ENCODE measurements at regions not wholly inside any gene's neighbourhood (a gene's known extent, or its start where the extent isn't known, plus 50 kb on each side); places are given as distances from the start of the nearest gene placed in this dataset.

- Histone ChIP-seq H3K4me1 (no peaks in the 10 kb centered on the region), H3K27ac (no peak overlapping the region), H3K9me3 (no peaks in the 10 kb centered on the region), H3K36me3 (peaks cover 0 to 52% of the 10 kb centered on the region in 2 donors), H3K27me3 (no peaks in the 10 kb centered on the region), H3K4me3 (no peak overlapping the region)
- TF ChIP-seq POLR2A (IDR thresholded peaks at IDR 0.05) (no peak), EP300 (IDR thresholded peaks at IDR 0.05) (no peak), CTCF (IDR thresholded peaks at IDR 0.05) (no peak), POLR2AphosphoS5 (IDR thresholded peaks at IDR 0.05) (no peak)
- 96 to 100% methylated on average over 2 to 4 of the region's 6 CpGs for WGBS, 2 donors (ENCODE audit: low coverage in 1 of 2)
- ATAC-seq, result no peak
These were observed 491.1 kb downstream of the UTRN start for GRCh38 chr6:144776031-144776819.

GRCh38 chr6:144777249-144777648, 492.1 kb downstream of the UTRN start:
- Histone ChIP-seq H3K4me3 (no peak overlapping the region), H3K27ac (no peak overlapping the region), H3K9me3 (no peaks in the 10 kb centered on the region), H3K36me3 (peaks cover 0 to 49% of the 10 kb centered on the region in 2 donors), H3K27me3 (no peaks in the 10 kb centered on the region), H3K4me1 (no peaks in the 10 kb centered on the region)
- no peak for ATAC-seq
- TF ChIP-seq EP300 (IDR thresholded peaks at IDR 0.05), result no peak
- no peak for TF ChIP-seq POLR2AphosphoS5 (IDR thresholded peaks at IDR 0.05)
- no peak for TF ChIP-seq POLR2A (IDR thresholded peaks at IDR 0.05)
- no peak for TF ChIP-seq CTCF (IDR thresholded peaks at IDR 0.05)

DNA sequence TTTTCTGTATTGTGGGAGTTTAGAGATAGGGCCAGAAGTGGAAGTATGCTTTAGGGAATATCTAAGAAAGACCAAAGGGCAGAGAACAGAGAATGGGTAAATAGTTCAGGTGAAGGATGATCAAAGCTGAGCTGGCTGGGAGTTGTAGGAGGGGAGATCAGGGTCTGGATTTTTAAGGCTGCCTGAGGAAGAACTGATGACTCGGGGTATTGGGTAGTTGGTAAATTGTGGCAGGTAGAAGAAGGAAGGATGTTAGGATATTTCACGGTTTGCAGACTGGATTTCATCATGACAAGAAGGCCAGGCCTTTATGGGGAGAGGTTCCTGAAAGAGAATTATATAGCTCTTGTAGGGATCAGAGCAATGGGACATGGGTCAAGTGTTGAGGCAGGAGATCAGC, 492.9 kb downstream of the UTRN start:
- TF ChIP-seq POLR2A (IDR thresholded peaks at IDR 0.05) (no peak), EP300 (IDR thresholded peaks at IDR 0.05) (no peak), CTCF (IDR thresholded peaks at IDR 0.05) (no peak), POLR2AphosphoS5 (IDR thresholded peaks at IDR 0.05) (no peak)
- no peak for ATAC-seq
- H3K36me3 ChIP-seq, result peaks cover 0 to 46% of the 10 kb centered on the region in 2 donors

DNA sequence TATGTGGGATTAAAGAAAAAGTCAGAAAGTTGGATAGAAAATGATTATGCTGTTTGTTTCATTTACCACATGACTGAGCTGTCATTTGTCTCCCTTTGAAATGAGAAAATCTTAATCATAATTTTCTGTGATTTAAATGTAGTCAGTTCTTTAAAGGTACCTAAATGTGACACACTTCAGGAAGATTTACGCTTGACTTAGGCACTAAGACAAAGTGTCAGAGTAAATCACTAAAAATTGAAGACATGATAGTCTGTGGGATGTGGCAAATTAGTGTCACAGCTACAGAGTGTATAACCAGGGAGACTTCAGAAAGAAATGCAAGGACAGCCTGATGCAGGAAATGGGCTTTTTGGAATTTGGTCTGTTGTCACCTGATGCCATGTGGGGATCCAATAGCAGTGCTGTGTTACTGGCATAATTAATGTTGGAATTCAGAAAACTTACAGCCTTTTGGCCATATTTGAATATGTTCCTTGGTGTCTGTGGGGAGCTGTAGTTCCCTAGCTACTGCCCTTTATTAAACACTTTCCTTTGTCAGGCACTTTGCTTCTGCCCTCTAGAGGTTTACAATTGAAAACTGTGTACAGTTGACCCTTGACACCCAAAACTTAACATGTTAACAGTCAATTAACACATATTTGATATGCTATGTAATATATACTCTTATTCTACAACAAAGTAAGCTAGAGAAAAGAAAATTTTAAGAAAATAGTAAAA, 493.8 kb downstream of the UTRN start:
- Histone ChIP-seq H3K27me3 (no peaks in the 10 kb centered on the region), H3K9me3 (no peaks in the 10 kb centered on the region), H3K27ac (no peak overlapping the region), H3K4me3 (no peak overlapping the region), H3K4me1 (no peaks in the 10 kb centered on the region), H3K36me3 (peaks cover 0 to 37% of the 10 kb centered on the region in 2 donors)
- WGBS, 2 donors (ENCODE audit: low coverage in 1 of 2), result 100% methylated on average over 1 of the region's 1 CpG
- ATAC-seq, result no peak
- no peak for TF ChIP-seq POLR2AphosphoS5 (IDR thresholded peaks at IDR 0.05)
- no peak for TF ChIP-seq CTCF (IDR thresholded peaks at IDR 0.05)
- no peak for TF ChIP-seq EP300 (IDR thresholded peaks at IDR 0.05)
- TF ChIP-seq POLR2A (IDR thresholded peaks at IDR 0.05), result no peak

More for the DNA sequence above, 492.9 kb downstream of the UTRN start:
- no peak overlapping the region for H3K4me3 ChIP-seq
- no peaks in the 10 kb centered on the region for H3K27me3 ChIP-seq
- 90 to 94% methylated on average over 2 of the region's 2 CpGs for WGBS, 2 donors (ENCODE audit: low coverage in 1 of 2)
- H3K9me3 ChIP-seq, result no peaks in the 10 kb centered on the region
- H3K27ac ChIP-seq, result no peak overlapping the region
- H3K4me1 ChIP-seq, result no peaks in the 10 kb centered on the region

GRCh38 chr6:144781836-144782235, 496.7 kb downstream of the UTRN start:
- 75 to 77% methylated on average over 3 of the region's 3 CpGs for WGBS, 2 donors (ENCODE audit: low coverage in 1 of 2)
- Histone ChIP-seq H3K27me3 (no peaks in the 10 kb centered on the region), H3K4me1 (no peaks in the 10 kb centered on the region), H3K36me3 (peaks cover 0 to 8% of the 10 kb centered on the region in 2 donors), H3K9me3 (no peaks in the 10 kb centered on the region), H3K4me3 (no peak overlapping the region), H3K27ac (no peak overlapping the region)
- ATAC-seq, result no peak
- TF ChIP-seq POLR2AphosphoS5 (IDR thresholded peaks at IDR 0.05) (no peak), POLR2A (IDR thresholded peaks at IDR 0.05) (no peak), EP300 (IDR thresholded peaks at IDR 0.05) (no peak), CTCF (IDR thresholded peaks at IDR 0.05) (no peak)

Data from gastroesophageal sphincter (tissue), 4 donors.